Dermis blood vessel endothelial cell (primary cell): ENCODE measurements at regions not wholly inside any gene's neighbourhood (a gene's known extent, or its start where the extent isn't known, plus 50 kb on each side); places are given as distances from the start of the nearest gene placed in this dataset.
"Not testable (repeated sequence)": the region's sequence is repeated elsewhere in the genome, so short reads cannot be mapped to it uniquely, and the experiment has no call there.

Source experiments
- DNase-seq: peaks from one replicate; pipeline ENCODE4 v3.0.0; 2010

GRCh38 chr12:47367912-47368537, 288.3 kb upstream of the AMIGO2 start:
- DNase-seq: no peak

- DNase-seq: no peak
Observed at GRCh38 chr12:47366579-47366978, 286.8 kb upstream of the AMIGO2 start.

DNA sequence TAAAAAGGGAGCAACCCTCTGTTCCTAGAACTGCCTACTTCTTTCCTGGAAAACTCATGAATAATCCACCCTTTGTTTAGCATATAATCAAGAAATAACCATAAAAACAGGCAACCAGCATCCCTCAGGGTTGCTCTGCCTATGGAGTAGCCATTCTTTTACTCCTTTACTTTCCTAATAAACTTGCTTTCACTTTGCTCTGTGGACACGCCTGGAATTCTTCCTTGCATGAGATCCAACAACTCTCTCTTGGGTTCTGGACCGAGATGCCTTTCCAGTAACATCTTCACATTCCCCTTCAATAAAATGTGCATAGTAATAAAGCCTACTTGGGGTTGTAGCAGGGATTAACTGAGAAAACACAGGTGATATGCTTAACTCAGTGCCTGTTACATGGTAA, 286.4 kb upstream of the AMIGO2 start:
- DNase-seq: no peak

DNA sequence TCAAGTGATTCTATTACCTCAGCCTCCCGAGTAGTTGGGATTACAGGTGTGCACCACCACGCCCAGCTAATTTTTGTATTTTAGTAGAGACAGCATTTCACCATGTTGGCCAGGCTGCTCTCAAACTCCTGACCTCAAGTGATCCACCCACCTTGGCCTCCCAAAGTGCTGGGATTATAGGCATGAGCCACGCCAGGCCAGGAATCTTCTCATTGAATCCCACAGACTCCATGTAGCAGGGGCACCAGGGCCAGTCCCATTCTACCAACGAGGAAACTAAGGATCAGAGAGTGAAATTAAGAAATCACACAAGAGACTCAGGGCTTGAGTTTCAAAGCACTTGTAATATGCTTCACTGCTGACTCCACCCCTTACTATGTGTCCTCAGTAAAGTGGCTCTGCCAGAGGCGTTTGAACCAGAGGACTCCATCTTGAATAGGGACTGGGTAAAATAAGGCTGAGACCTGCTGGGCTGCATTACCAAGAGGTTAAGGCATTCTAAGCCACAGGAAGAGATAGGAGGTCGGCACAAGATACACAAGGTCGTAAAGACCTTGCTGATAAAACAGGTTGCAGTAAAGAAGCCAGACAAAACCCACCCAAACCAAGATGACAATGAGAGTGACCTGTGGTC, 285.8 kb upstream of the AMIGO2 start:
- not testable (repeated sequence) for DNase-seq

DNA sequence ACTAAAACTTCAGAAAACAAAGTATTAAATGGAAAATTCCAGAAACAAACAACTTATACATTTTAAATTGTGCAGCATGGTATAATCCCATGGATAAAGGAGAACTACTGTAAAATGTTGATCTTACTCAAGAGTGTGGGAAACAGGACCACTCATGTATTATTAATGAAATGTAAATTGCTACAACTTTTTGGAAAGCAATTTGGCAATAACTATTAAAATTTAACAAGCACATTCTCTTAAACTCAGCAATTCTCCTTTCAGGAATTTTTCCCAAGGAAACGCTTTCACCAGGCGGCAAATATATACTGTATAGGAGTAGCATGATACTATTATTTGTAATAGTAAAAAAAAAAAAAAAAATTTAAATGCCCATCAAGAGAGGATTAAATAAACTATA, 284.5 kb upstream of the AMIGO2 start:
- no peak for DNase-seq

GRCh38 chr12:47362126-47362705, 282.5 kb upstream of the AMIGO2 start:
- peak; percentile 9 for DNase-seq

DNA sequence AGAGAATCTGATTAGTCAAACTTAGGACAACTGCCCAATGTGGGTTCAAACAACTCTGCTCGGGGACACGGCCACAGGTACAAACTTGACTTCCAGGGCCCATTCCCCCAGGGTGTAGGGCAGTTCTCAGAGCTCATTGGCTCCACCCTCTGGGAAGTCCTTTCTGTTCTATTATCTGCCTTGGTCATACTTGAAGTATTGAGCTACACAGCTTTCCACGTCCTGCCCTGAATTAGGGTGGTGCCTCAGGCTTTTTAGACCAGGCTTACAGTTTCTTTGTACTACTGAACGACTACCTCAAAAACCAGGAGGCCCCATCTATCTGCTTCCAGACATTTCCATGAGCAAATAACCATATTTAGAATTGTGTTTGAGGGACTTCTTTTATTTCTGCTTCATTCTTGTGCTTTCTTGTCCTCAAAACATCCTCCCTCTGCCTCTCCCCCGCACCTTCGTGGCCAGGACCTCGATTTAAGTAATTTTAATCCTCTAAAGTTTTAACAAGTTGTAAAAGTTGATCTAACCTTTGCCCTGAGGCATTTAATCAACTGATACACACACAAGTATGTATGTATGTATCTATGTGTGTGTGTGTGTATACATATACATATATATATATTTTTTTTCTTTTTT, 281.7 kb upstream of the AMIGO2 start:
- DNase-seq: peak; percentile 39

- peak; percentile 82 for DNase-seq
Observed at GRCh38 chr12:47360771-47361388, 281.1 kb upstream of the AMIGO2 start.

DNA sequence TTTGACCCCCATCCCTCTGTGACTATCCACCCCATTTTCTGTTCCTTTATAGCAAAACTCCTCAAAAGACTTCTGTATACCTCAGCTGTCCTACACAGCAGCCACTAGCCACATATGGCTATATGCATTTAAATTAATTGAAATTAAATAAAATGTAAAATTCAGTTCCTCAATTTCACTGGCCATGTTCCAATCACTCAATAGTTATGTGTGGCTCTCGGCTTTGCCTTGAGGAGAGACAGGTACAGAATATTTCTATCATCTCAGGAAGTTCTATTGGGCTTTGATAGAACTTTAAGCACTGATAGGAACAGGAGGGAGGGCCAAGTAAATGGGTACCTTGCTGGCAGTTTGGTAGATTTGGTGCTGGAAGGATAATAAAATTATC, 280.3 kb upstream of the AMIGO2 start:
- DNase-seq: no peak

GRCh38 chr12:47359310-47360092, 279.7 kb upstream of the AMIGO2 start:
- DNase-seq: no peak

DNA sequence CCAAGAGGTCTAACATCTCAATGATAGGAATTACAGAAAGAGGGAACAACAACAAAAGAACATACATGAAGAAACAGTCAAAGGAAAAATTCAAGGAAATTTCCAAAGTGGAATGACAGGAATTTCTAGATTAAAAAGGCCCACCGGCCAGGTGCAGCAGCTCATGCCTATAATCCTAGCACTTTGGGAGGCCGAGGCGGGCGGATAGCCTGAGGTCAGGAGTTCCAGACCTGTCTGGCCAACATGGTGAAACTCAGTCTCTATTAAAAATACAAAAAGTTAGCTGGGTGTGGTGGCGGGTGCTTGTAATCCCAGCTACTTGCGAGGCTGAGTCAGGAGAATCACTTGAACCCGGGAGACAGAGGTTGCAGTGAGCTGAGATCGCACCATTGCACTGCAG, 277.2 kb upstream of the AMIGO2 start:
- DNase-seq: not testable (repeated sequence)

- no peak for DNase-seq
Observed at GRCh38 chr12:47356129-47356700, 276.5 kb upstream of the AMIGO2 start.

GRCh38 chr12:47353508-47353907, 273.7 kb upstream of the AMIGO2 start:
- DNase-seq: no peak

- DNase-seq: no peak
Observed at GRCh38 chr12:47352067-47352466, 272.3 kb upstream of the AMIGO2 start.

DNA sequence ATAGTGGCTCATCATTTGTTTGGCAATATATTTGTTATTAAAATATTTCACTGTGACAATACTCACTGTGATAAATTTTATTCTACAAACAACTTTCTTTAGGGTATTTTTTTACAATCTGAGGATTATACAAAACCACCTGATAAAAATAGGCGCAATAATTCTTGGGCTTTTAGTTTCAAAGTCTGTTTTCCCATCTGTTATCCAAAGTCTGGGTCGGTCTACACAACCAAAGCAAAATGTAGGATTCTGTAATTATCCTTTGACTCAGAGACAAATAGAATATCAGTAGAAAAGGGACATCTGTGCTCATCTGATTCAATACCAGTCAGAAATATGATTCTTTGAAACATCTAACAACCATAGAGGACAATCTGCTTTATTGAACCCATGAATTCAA, 271.8 kb upstream of the AMIGO2 start:
- no peak for DNase-seq

DNA sequence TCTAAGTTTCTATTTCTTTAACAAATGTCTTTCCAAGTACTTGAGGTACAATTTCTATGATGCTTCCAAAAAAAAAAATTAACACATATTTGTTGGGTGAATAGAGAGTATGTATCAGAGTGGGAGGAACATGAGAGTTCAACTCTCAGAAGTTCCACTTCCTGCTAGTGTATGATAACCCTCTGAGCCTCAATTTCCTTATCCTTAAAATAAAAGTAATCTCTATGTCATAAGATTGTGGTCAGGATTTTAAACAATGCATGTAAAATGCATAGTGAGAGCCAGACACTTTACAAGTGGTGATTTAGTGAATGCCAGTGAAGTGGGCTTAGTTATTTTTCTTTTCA, 270.3 kb upstream of the AMIGO2 start:
- peak; percentile 25 for DNase-seq

DNA sequence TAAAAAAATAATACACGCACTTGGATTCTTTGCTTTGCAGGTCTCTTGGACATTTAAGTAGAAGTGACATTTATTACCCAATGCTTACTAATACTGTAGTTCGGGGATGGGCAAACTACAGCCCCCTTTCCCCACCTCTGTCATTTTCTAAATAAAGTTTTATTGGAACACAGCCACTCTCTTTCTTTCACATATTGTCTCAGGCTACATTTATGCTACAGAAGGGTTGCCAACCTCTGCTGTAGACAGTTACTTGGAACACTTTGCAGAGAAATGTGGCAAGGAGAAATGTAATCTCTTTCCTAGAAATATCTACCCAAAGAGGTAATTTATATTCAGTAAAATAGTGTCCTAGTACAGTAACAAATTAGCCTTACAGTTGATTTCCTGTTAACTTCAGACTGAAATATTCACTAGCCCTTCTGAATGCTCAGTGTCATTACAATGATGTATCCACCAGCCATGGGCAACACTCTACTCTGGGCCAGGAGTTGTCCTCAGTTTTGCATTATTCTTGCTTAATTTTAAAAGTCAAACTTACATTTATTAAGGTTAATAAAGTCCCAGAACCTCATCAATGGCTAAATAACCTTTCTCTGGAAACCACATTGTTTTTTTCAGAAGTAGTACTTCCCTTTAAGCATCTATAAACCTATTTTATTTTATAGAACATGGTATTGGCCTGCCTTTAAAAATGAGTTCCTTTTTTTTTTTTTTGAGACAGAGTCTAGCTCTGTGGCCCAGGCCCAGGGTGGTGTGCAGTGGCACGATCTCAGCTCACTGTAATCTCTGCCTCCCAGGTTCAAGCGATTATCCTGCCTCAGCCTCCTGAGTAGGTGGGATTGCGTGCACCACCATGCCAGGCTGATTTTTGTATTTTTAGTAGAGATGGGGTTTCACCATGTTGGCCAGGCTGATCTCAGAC, 269.6 kb upstream of the AMIGO2 start:
- no peak for DNase-seq

DNA sequence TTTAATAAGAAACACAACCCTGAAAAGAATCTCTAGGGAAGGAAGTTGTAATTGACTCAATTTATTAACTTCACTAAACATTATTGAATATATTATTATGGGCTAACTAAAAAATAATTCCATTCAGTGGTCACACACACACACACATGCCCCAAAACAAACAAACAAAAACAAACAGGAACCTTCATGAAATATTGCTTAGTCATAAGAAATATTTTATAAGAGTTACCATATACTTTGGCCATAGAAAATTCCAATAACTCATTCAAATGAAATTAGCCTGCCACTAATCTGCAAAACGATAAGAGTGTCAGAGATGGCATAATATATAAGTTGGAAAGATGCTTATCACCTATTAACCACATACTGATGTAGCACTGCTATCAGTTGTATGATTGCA, 268.4 kb upstream of the AMIGO2 start:
- DNase-seq: no peak

DNA sequence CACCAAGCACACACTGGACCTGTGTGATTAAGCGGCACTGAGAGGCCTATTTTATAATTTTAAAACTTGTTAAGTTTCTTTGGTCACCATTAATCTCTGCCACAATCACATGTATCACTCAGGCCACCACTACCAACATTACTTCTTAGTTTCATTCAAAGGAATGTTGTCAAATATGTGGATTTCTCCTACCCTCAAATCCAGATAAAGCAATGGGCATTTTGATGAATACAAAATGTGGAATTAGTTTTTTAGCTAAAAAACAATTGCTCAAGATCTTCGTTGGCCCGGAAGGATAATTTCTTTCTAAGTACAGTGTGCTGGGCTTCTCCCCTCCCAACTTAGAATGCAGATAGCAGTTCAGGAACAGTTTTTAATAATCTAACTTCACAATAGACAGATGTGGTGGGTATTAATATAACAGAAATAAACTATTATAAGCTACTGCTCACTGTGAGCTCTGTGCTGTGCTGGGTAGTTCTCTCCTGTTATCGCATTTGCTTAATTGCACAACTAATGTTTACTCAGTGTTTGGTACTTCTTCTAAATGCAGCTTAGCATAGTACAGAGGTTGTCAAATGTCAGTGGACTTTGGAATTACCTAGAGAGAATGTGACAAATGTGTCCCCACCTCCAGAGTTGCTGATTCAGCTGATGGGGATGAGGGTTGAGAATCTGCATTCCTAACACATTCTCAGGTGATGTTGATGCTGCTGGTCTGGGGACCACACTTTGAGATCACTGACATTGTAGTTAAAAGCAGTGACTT, 266.7 kb upstream of the AMIGO2 start:
- DNase-seq: no peak
